T-helper 2 cell treated with Interferon-gamma antibody and Interleukin-4, amounts not matched to agents 100 ng/mL and 5 ng/mL, for 36 hours (primary cell): ENCODE measurements at regions not wholly inside any gene's neighbourhood (a gene's known extent, or its start where the extent isn't known, plus 50 kb on each side); places are given as distances from the start of the nearest gene placed in this dataset.

Experiments used
- intact Hi-C: fragments of 100-400 bp; cut with micrococcal nuclease; formaldehyde crosslinking; loops from one replicate; pipeline ENCODE4 v1.15.1; 2023

DNA sequence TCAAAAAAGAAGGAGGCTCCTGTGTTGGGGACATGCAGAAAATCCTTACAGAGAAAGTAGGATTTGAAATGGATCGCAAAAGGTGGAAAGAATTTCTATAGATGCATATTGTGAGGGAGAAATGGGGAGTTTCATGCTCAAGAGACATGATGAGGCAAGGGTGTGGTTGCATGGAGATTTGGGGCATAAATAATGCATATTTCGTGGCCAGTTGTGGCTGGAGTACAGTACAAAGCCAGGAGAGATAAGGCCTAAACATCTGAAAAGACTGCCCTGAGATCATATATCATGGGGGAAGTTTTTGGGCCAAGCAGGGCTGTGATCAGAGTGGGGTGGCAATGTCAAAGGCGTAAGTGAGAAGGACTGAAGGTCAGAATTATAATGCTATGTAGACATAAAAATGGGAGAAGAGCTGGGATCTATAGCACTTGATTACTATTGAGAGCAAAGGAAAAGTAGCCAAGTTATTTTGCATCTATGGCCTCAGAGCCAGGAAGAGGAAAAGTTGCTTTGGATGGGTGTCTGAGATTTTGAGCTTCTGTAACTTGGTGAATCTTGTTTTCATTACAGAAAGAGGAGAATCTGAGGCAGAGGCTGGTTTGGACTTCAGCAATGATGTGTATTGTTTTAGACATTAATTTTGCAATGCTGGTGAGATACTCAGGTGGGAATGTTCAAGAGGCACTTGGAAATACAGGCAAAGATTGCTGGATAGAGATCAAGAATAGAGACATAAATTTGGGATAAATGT, 166.6 kb downstream of the INHBA start:
- intact Hi-C loops: no loop called here

DNA sequence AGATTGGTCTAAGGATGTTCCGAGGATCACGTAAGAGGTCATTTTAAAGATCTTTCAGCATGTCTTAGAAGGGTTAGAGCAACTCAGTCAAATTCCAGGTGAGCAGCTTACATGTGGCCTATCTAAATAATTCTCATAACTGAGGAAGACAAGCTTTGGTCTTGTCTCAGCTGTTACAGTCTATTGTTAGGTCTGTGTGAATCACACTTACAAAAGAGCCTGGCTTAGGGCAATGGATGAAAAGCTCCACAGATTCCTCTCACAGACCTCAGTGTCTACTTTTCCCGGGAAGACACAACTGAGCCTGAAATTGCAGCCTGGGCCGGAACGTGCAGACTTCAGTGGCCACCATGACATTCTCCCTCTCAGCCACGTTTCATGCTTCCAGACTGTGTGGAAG, 173.1 kb downstream of the INHBA start:
- intact Hi-C loops: no loop called here

DNA sequence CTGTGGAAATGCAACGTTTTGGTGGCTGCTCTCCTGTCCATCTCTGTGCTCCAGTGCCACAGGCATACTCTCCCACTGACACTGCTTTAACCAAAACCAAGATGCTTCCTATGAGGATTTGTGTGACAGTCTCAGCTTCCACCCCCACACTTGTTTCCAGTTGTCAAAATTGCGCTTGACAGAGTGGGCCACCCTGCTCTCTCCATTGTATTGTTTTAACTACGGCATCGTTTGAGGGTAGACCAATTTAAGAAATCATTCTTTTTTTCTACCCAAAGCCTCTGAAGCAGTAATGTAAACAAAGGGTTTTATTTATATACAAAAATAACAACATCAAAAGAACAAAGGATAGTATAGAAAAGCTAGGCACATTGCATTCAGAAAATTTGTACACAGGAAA, 178.0 kb downstream of the INHBA start:
- intact Hi-C loops: no loop called here

DNA sequence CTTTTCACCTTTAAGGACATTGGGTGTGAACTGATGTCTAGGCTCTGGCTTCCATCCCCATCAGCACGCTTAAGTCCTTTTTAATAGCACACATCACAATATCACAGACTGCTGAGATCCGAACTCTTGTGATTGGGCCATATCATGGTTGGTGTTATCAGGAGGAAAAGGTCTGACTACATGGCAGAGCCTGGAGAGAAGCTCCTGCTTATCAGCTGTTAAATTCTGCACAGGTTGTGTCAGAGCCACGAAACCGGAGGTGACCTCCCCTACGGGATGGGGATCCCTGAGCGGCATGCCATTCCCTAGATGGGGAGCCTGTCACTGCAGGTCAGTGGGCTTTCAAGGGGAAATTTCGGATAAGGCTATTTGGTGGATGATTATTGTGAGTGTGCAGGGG, 182.4 kb downstream of the INHBA start:
- intact Hi-C loops: no loop called here

DNA sequence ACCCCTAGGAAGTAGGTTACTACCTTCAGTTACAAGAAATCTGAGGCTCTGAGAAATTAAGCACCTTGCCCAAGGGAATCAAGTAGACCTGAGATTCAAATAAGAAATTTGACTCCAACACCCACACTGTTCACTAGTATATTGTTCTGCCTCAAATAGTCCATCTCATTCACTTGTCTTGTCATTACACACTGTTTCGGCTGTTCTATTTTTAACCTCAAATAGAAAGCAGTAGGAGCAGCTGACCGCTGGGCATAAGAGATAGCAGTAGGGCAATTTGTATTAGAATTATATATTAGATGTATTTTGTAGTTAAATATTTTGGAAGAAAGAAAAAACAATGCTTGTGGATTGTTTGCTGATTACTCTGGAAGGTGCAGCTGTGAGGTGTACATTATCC, 185.1 kb downstream of the INHBA start:
- intact Hi-C loops: no loop called here

DNA sequence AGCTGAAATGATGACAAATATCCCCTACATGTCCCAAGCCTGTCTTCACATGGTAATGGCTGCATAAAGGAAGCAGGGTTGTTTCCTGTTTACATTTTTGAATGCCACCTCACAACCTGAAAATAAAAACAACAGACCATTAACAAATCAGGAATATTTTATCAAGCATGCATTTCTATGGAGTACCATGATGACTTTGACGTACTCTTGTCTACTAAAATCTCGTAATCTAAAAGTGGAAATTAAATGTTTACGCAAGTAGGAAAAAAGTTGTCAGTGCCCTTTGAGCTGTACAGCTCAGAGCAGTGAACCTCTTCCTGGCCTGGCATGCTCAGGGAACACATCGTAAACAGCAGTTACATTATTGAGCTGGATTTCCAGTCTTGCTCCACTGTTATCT, 194.1 kb downstream of the INHBA start:
- intact Hi-C loops: no loop called here

DNA sequence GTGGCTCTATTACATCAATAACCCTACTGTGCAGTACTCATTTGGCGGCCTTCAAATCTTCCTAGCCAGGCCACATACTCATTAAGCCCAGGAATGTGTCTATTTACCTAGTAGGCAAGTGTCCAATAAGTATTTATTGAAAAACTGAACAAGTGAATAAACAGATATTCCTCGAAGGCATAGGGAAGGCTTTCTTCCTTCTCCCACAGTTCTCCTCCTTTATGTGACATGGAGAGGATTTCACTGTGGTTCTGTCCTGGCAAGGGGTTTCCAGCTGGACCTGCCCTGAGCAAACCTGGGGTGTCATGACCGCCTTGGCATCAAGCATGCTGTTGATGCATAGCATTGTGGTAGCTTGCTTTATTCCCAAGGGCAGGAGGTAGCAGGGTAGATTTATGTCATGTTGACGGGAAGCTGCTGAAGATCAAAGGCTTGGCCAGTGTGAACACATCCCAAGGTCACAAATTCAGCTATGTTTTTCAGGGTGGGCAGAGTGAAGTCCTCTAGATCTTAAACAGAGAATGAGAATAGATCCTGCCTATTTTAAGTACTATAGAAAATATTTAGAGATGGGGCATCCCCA, 195.1 kb downstream of the INHBA start:
- intact Hi-C loops: no loop called here

DNA sequence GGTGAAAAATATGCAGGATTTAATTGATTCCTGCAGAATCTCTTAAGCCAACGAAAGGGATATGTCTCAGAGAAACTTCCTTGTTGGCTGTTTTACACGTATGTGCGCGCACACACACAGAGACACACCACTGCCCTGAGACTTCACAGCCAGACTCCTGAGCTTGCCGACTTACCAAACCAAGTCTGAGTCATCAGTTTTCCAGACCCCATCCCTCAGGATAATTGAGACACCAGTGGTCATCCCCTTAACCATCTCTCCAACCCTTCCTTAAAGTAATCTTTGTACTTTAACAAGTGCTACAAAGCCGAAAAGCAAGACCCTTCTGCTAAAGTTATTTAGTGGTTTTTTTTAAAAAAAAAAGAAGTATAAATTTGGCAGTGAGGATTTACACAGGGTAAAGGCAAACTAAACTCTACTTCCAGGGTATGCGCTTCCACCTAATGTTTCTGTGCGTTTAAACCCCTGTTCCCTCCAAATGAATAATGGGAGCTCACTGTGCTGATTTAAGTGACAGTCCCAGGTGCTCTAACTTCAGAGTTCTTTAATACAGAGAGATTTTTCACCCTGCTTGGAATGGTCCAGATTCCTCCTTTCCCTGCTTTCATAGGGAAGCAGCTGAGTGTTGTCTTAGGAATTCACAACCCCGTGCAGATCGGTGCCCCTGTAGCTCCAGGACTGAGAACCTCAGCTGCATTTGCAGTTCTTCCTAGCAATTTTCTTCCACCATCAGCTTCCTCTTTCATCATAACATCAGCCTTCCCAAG, 198.5 kb downstream of the INHBA start:
- intact Hi-C loops: no loop called here

DNA sequence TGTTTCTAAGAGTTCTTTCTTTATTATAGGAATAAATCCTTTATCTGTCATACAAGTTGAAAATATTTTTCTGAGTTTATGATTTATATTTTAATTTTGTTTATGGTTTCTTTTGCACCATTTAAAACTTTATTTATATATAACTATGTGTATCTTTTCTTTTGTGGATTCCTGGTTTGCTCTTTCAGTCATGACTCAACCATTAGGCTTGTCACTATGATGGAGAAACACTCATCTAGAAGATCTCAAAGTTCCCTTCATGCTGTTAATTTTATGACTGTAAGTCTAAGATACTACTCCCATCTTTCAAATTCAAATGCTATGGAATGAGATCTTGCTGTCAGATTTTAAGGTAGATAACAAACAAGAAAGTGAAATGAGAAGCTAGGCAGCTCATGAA, 199.5 kb downstream of the INHBA start:
- intact Hi-C loops: no loop called here

DNA sequence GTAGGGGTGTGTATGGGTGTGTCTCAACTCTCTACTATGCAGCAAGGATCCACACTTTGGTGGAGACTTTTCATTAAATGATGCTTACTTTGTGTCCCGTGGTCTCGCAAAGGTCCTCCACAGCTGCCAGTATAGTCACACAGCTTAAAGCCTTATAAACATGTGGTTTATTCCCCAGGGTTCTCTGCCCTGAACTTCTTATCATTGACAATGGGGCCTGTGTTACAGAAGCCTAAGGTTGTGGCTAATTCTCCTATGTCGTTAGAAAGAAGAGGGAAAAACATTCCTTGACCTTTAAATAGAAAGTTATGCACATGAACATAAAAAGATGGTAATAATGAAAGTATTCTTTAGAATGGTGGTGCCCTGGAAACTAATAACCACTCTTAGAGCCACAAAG, 201.4 kb downstream of the INHBA start:
- intact Hi-C loops: no loop called here

DNA sequence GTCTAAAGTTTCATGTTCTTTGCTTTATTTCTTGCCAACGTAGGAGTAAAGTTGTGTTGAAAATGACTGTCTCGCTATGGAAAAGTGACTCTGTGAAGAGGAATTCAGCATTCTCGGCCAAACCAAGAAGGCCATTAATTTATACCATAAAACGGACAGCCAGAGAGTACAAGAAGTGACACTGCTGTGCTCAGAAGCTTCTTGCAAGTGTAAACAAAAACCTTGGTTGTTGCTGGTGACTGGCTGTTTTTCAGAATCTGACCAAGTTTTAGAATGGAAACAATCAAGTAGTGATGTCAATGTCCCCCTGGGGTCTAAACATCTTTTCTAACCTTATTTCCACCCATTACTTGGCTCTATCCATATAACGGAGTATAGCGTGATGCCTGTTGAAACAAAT, 201.9 kb downstream of the INHBA start:
- intact Hi-C loops: no loop called here

DNA sequence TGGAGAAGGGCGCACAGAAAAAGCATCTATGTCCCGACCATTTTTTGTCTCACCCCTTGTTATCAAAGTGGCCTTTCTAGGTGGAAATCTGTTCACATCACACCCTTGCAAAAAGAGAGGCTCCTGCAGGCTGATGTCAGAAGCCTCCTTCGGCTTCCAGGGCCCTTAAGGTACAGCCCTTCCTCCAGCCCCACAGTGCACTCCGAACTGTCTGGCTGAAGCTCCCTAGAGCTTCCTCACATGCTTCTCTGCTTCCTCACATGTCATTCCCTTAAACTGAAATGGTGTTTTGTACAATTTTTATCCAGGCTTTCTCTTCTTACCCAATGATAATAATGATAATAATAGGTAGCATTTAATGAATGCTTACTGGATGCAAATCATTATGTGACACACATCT, 210.3 kb downstream of the INHBA start:
- intact Hi-C loops: no loop called here

DNA sequence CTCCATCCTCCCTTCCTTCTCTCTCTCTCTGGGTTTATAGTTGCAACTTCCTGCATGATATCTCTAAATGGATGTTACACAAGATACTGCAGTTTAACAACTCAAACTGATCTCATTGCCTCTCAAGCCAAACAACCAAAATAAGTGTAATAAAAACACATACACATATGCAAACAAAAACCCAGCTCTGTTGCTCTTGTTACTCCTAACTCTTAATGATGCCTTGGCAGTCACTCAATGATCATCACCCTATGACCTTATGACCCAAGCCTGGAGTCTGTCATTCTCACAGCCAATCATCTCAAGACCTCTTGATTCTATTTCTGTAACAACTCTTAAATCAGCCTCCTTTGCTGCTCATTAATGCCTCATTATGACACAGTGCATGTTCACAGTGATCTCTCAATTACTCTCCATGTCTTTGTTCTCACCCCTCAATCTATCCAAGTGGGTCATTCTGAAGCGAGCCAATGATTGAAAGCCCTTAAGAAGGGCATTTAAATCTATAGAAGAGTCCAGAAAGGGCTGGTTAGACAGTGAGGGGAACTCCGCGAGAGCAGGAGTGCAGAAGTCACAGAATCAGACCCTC, 210.9 kb downstream of the INHBA start:
- intact Hi-C loops: no loop called here

DNA sequence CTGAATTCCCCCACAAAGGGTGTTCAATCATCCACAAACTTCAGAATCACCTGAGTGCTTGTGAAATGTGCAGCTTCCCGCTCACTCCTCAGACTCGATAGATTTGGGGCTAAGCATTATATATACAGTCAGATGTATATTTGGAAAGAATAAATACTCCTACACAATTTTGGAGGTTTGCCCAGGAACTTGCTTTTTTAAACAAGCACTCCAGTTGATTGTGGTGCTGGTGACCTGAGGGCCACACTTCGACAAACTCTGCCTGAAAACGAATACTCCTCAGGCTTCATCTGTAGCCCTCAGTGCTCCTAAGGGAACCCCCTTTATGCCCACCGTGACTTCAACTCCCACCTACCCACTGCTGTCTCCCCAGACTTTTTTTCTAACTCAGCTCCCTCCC, 211.6 kb downstream of the INHBA start:
- intact Hi-C loops: no loop called here

DNA sequence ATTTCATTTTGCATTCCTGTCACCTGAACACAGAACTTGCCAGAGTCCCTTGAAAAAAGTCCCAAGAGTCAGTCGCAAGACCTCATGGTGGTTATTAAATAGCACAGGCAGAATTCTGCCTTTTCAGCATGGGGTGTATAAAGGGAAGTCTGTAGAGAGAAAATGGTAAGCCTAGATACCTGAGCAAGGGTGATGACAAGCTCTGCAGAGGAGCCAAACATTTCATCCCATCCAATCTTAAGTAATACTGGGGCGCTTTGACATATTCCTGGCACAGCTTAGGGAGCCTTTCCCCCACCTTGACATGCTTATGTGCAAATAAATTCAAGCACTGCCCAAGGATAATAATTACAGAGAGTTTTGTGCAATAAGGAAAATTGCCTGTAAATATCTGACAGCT, 213.0 kb downstream of the INHBA start:
- intact Hi-C loops: no loop called here

DNA sequence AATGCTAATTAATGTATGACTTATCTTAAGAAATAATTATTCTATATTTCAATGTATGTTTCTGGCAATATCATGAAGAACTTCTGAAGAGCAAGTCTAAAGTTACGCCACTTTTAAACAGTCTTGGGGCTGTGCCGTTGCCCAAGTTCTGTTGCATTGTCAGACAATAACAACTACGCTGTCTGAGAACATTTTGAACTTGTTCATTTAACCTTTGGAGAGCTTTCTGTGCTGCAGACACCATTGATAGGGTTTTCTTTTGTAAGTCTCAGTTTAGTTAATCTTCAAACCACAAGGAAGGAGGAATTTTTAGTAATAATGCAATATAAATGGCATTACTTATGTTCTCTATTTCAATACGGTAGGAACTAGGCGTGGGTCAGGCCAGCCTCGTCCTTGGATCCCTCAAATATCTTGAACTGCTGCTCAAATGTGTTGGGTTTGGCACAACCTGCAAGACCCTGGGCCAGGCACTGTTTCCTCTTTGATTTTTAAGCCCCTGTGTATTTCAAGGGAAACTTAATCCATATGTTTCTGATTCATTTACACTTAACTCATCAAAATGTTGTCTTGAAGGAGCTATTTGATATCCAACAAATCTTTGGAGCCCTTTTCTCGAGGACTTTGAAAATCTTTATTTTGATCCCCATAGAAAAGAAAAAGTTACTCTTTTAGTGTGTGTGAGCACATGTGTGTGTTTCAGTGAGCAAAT, 215.5 kb downstream of the INHBA start:
- intact Hi-C loops: no loop called here

DNA sequence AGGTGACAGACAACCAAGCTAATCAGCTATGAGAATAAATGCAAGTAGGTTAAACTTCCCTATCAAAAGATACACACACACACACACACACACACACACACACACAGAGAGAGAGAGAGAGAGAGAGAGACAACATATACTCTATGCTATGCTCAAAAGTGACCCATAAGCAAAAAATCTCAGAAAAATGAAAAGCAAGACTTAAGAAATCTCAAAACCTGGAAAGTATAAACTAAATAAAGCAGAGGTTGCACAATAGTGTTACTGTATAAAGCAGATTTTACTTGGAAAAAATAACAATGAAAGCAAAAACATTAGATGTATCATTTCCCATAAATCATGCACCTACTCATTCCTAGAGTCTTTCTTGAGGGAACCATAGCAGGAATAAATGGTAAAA, 221.5 kb downstream of the INHBA start:
- intact Hi-C loops: no loop called here

DNA sequence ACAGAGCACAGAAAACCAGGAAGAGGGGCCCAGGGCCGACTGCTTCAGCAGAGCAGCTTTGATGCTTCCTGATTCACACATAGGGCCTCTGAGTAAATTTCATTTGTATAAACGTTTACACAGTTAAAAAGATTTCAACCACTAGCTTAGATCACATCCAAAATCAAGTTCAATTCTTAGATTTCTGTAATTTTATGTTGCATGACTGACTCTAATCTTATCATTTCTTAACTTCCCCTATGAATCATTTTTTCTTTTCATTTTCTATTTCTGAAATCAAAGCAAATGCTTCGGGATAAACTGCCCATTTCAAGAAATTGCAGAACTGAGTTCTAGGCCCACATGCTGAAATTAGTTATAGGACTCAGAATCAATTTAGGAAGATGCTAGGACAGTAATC, 224.7 kb downstream of the INHBA start:
- intact Hi-C loops: no loop called here

DNA sequence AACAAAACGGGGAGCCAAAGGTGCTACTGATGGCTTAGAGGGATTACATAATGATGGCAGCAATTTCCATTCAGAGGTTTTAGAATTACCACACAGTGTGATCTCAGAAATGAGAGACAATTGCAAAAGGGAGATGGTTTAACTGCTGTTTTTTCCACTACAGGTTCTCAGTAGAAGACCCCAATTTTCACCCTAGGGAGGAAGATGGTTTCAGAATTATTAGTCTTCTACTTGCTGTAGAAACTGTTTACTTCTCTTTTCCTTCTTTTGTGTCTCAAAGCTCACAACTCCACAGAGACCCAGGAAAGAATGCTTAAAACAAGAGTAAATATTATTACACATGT, 226.5 kb downstream of the INHBA start:
- intact Hi-C loops: no loop called here

DNA sequence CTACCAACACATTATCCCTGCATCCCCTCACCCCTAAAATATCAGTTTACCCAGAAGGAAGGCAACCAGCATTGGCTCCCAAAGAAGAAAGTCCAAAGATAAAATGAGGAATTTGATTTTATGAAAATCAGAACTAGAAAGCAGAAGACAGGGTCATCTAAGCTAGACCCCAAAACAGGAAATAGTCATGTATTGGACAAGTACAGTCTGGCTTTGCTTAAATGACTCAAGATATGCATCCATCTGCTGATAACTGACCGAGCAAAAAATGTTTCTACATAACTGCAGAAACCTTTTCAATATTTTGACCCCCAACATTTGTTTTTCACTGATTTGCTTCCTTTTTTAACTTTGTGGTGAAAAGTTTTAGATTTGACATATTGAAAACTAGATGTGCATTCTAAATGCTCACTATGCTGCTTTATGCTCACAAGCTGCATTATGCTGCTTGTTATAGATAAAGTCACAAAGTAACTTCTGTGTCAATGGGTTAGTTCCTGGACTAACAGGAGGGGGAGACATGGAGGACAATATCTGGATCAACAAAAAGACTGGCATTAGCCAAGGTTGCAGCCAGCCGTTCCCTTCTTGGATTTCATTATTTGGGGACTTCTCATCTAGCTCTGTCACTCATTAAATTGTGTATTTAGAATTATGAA, 227.0 kb downstream of the INHBA start:
- intact Hi-C loops: no loop called here

DNA sequence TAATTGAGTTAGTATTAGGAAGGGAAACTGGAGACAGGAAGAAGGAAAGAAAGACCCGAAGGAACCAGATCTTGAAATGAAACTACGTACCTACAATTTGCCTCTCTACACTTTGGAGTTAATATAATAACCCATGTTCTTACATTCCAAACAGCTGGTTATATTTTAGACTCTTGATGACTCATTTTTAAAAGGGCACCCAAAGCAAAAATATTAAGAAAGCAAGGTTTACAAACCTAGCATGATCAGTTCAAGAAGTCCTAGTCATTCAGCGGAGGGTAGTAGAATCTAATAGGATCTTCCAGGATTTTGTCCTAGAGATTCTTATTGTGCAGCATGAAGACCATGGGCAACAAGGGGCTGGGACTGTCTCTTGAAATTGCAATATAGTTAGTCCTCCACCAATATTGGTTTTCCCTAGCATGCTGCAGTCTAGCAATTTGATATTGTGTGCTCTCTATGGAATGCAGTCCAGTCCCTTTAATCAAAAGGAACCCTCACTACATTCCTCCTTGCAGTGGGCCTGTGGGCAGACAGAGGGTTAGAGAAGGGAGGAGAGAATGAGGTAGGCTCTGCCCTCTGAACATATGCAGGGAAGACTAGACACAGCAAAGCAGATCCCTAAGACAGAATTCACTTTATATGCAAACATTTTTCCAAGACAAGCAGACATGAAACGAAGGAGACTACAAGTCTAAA, 230.3 kb downstream of the INHBA start:
- intact Hi-C loops: no loop called here
